Panc1 (cell line): ENCODE measurements at regions not wholly inside any gene's neighbourhood (a gene's known extent, or its start where the extent isn't known, plus 50 kb on each side); places are given as distances from the start of the nearest gene placed in this dataset.

Source experiments
- ATAC-seq: fragments of 200-7000 bp; cut with Tn5 transposase; 2 replicates; pipeline ENCODE4 v1.9.1; 2020; ENCODE audit warnings: mild to moderate bottlenecking, moderate library complexity
- BruUV-seq: library from RNA; stranded (reverse); fragments of 400-500 nt; replicated peaks from 2 replicates; lab custom pipeline; 2021; lab: Mats Ljungman, UMichigan
- CTCF ChIA-PET: fragments of 300-600 bp; sonication (Branson Sonifier 250); formaldehyde crosslinking; loops from one replicate; lab custom pipeline; 2022; ENCODE audit warnings: antibody characterized with exemption; lab: Charles Lee
- POLR2A ChIA-PET: fragments of 300-600 bp; sonication (Branson Sonifier 250); formaldehyde crosslinking; loops from one replicate; lab custom pipeline; 2022; ENCODE audit warnings: antibody characterized with exemption; lab: Charles Lee
- DNase-seq: peaks from one replicate; pipeline ENCODE4 v3.0.0-alpha.2; 2010; ENCODE audit warnings: low read depth, low spot score
- H3K27ac ChIP-seq: 2 replicates; pipeline ENCODE4 v1.5.1; 2011; ENCODE audit warnings: mild to moderate bottlenecking, low read length, inconsistent platforms
- H3K27me3 ChIP-seq: fragments of 200-500 bp; sonication (Bioruptor generic); 2 replicates; pipeline ENCODE4 v1.6.0; 2014; ENCODE audit warnings: low read length, inconsistent platforms; ENCODE audit not compliant: control insufficient read depth, insufficient read depth
- H3K36me3 ChIP-seq: fragments of 200-500 bp; sonication (Bioruptor generic); 2 replicates; pipeline ENCODE4 v1.5.1; 2014; ENCODE audit warnings: inconsistent platforms, mild to moderate bottlenecking, low read length, moderate library complexity; ENCODE audit not compliant: control insufficient read depth, insufficient read depth
- H3K4me1 ChIP-seq: 2 replicates; pipeline ENCODE4 v1.5.1; 2011; ENCODE audit warnings: inconsistent platforms, mild to moderate bottlenecking, low read length, moderate library complexity; ENCODE audit not compliant: control insufficient read depth, insufficient read depth
- H3K4me3 ChIP-seq, 2 experiments: 2 replicates each; pipeline ENCODE4 v1.5.1; 2011 to 2012; ENCODE audit warnings: low read depth in 2 of 2, low read length in 2 of 2, mild to moderate bottlenecking in 2 of 2, inconsistent platforms in 1 of 2, moderate library complexity in 1 of 2
- H3K9me3 ChIP-seq: fragments of 200-500 bp; sonication (Bioruptor generic); 2 replicates; pipeline ENCODE4 v1.5.1; 2014; ENCODE audit warnings: low read depth, mild to moderate bottlenecking, inconsistent platforms, low read length, moderate library complexity; ENCODE audit not compliant: control insufficient read depth, insufficient read depth
- POLR2AphosphoS5 ChIP-seq: IDR thresholded peaks from 2 replicates; pipeline ENCODE4 v1.6.1; 2012; ENCODE audit warnings: mild to moderate bottlenecking, low read depth, low read length, moderate library complexity
- TCF7L2 ChIP-seq: IDR thresholded peaks from 2 replicates; pipeline ENCODE4 v1.6.1; 2011; ENCODE audit warnings: mild to moderate bottlenecking, low read depth, low read length, inconsistent platforms
- in situ Hi-C: cut with HindIII; loops from 2 replicates; pipeline ENCODE4 v1.10.0; 2016; ENCODE audit warnings: low sequenced_read_pairs, low pct_unique_long_range_greater_than_20kb
- intact Hi-C: fragments of 100-400 bp; cut with micrococcal nuclease; formaldehyde crosslinking; loops from one replicate; pipeline ENCODE4 v1.10.0; 2022; ENCODE audit not compliant: unreplicated experiment
- TF ChIP-seq, protein P1 (sequence below), 2 experiments: IDR thresholded peaks; 2 replicates each; pipeline ENCODE4 v1.6.1; 2011 to 2012; ENCODE audit warnings: low read depth in 2 of 2, control low read depth in 1 of 2, low read length in 1 of 2, mild to moderate bottlenecking in 1 of 2, moderate library complexity in 1 of 2; ENCODE audit not compliant: insufficient read depth in 1 of 2
- TF ChIP-seq, protein P2 (sequence below): fragments of 450-650 bp; IDR thresholded peaks from 2 replicates; pipeline ENCODE4 v1.5.1; 2017; ENCODE audit warnings: mild to moderate bottlenecking

DNA sequence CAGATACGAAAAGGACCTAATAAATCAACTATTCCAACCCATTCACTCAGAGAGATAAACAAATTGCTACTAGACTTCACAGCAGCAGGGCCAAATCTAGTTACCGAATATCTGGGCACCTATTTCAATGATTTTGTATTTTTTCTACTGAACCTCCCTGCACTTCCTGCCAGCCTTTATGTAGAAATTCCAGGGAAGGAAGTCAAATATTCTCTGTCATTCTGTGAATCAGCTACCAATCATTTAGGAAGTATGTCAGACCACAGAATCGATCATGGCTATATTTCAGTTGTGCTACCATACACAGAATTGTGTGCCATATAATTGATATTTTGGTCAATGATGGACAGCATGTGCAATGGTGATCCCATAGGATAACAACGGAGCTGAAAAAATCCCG is 109.6 kb upstream of the SPOPL start:
- TF ChIP-seq, protein P1, sequence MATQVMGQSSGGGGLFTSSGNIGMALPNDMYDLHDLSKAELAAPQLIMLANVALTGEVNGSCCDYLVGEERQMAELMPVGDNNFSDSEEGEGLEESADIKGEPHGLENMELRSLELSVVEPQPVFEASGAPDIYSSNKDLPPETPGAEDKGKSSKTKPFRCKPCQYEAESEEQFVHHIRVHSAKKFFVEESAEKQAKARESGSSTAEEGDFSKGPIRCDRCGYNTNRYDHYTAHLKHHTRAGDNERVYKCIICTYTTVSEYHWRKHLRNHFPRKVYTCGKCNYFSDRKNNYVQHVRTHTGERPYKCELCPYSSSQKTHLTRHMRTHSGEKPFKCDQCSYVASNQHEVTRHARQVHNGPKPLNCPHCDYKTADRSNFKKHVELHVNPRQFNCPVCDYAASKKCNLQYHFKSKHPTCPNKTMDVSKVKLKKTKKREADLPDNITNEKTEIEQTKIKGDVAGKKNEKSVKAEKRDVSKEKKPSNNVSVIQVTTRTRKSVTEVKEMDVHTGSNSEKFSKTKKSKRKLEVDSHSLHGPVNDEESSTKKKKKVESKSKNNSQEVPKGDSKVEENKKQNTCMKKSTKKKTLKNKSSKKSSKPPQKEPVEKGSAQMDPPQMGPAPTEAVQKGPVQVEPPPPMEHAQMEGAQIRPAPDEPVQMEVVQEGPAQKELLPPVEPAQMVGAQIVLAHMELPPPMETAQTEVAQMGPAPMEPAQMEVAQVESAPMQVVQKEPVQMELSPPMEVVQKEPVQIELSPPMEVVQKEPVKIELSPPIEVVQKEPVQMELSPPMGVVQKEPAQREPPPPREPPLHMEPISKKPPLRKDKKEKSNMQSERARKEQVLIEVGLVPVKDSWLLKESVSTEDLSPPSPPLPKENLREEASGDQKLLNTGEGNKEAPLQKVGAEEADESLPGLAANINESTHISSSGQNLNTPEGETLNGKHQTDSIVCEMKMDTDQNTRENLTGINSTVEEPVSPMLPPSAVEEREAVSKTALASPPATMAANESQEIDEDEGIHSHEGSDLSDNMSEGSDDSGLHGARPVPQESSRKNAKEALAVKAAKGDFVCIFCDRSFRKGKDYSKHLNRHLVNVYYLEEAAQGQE (IDR thresholded peaks at IDR 0.05; ENCODE audit: insufficient read depth in 1 of 2, low read depth in 2 of 2, low read length in 1 of 2): no peak
- CTCF ChIA-PET: no interaction called here
- H3K9me3 ChIP-seq: no peaks in the 10 kb centered on the region
- H3K36me3 ChIP-seq: no peaks in the 10 kb centered on the region
- BruUV-seq: no TSS peak
- DNase-seq (peak; percentile 2), ATAC-seq (no peak)
- POLR2A ChIA-PET: no interaction called here
- intact Hi-C loops: no loop called here
- H3K4me1 ChIP-seq: no peaks in the 10 kb centered on the region
- no peak overlapping the region for H3K27ac ChIP-seq
- in situ Hi-C loops: no loop called here
- no peak overlapping the region for H3K4me3 ChIP-seq
- no peaks in the 10 kb centered on the region for H3K27me3 ChIP-seq

DNA sequence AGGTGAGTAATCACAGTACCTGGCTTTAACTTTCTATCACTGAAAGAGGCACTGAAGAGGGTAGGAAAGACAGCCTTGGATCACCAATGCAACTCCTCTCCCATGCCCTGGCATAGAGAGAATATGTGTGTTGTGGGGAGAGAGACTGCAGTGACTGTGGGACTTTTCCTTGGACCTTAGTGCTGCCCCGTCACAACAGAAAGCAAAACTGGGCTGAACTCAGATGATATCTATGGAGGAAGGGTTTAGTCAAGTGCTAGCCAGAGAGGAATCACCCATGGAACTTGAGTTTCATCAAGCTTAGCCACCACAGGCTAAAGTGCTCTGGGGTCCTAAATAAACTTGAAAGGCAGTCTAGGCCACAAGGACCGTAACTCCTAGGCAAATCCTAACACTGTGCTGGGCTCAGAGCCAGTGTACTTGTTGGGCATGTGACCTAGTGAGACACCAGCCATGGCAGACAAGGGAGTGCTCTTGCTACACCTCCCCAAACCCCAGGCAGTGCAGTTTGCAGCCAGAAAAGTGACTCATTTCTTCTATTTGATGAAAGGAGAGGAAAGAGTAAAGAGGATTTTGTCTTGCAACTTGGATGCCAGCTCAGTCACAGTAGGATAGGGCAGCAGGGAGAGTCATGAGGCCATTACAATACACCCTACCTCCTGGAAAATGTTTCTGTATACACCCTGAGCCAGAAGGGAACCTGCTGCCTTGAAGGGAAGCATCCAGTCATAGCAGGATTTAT is 105.8 kb upstream of the SPOPL start:
- no peaks in the 10 kb centered on the region for H3K27me3 ChIP-seq
- no peak overlapping the region for H3K4me3 ChIP-seq
- CTCF ChIA-PET: no interaction called here
- H3K9me3 ChIP-seq: no peaks in the 10 kb centered on the region
- no peaks in the 10 kb centered on the region for H3K36me3 ChIP-seq
- no peak overlapping the region for H3K27ac ChIP-seq
- TF ChIP-seq POLR2AphosphoS5: no peak
- in situ Hi-C loops (no loop called here), intact Hi-C loops (no loop called here)
- BruUV-seq: no TSS peak
- no peaks in the 10 kb centered on the region for H3K4me1 ChIP-seq
- DNase-seq: no peak
- POLR2A ChIA-PET: no interaction called here
- ATAC-seq: no peak

DNA sequence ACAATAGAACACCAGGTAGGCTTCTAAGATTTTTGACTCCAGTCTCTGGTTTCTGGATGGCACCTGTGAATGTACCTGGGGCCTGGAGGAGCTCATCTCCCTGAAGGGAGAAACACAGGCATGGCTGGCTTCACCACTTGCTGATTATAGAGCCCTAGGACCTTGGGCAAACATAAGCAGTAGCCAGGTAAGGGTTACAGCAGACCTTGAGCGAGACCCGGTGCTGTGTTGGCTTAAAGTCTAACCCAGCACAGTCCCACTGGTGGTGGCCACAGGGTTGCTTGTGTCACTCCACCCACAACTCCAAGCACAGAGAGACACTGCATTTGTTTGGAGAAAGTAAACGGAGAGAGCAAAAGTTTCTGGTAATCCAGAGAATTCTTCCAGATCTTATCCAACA is 104.7 kb upstream of the SPOPL start:
- no peaks in the 10 kb centered on the region for H3K27me3 ChIP-seq
- no TSS peak for BruUV-seq
- POLR2A ChIA-PET: no interaction called here
- no peaks in the 10 kb centered on the region for H3K9me3 ChIP-seq
- intact Hi-C loops: no loop called here
- ATAC-seq (no peak), DNase-seq (no peak)
- TF ChIP-seq, protein P2, sequence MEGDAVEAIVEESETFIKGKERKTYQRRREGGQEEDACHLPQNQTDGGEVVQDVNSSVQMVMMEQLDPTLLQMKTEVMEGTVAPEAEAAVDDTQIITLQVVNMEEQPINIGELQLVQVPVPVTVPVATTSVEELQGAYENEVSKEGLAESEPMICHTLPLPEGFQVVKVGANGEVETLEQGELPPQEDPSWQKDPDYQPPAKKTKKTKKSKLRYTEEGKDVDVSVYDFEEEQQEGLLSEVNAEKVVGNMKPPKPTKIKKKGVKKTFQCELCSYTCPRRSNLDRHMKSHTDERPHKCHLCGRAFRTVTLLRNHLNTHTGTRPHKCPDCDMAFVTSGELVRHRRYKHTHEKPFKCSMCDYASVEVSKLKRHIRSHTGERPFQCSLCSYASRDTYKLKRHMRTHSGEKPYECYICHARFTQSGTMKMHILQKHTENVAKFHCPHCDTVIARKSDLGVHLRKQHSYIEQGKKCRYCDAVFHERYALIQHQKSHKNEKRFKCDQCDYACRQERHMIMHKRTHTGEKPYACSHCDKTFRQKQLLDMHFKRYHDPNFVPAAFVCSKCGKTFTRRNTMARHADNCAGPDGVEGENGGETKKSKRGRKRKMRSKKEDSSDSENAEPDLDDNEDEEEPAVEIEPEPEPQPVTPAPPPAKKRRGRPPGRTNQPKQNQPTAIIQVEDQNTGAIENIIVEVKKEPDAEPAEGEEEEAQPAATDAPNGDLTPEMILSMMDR: no peak
- TF ChIP-seq, protein P1 (IDR thresholded peaks at IDR 0.05; ENCODE audit: insufficient read depth in 1 of 2, low read depth in 2 of 2, low read length in 1 of 2): no peak
- TF ChIP-seq TCF7L2: no peak
- H3K27ac ChIP-seq: no peak overlapping the region
- H3K36me3 ChIP-seq: no peaks in the 10 kb centered on the region
- no peak overlapping the region for H3K4me3 ChIP-seq
- no peaks in the 10 kb centered on the region for H3K4me1 ChIP-seq
- in situ Hi-C loops: no loop called here
- CTCF ChIA-PET: no interaction called here
